K562 (cell line): ENCODE measurements at regions not wholly inside any gene's neighbourhood (a gene's known extent, or its start where the extent isn't known, plus 50 kb on each side); places are given as distances from the start of the nearest gene placed in this dataset.
A peak's percentile ranks its signal among the peaks of the same experiment; 100 is the strongest.

ENCODE experiments used
- BCLAF1 ChIP-seq, 2 experiments: fragments of 450-650 bp in 1 of 2; IDR thresholded peaks; 2 replicates each; pipeline ENCODE4 v1.6.1; 2011 to 2017; ENCODE audit warnings: low read depth in 2 of 2, antibody characterized with exemption in 1 of 2, borderline replicate concordance in 1 of 2, low read length in 1 of 2, mild to moderate bottlenecking in 1 of 2, mixed read lengths in 1 of 2; ENCODE audit not compliant: control insufficient read depth in 1 of 2
- CAMTA2 ChIP-seq: fragments of 250-450 bp; sonication (Bioruptor Pico); conservative IDR thresholded peaks from 2 replicates; pipeline ENCODE4 v1.5.1; 2022
- CBFA2T3 ChIP-seq: fragments of 450-650 bp; IDR thresholded peaks from 2 replicates; pipeline ENCODE4 v1.6.1; 2017
- CBX1 ChIP-seq: sonication (generic); IDR thresholded peaks from 2 replicates; pipeline ENCODE4 v1.6.1; 2016; ENCODE audit warnings: antibody characterized with exemption, low read depth, mild to moderate bottlenecking
- CTBP1 ChIP-seq: fragments of 450-650 bp; IDR thresholded peaks from 2 replicates; pipeline ENCODE4 v1.6.1; 2016; ENCODE audit warnings: borderline replicate concordance
- DDX20 ChIP-seq: fragments of 450-650 bp; IDR thresholded peaks from 2 replicates; pipeline ENCODE4 v1.6.1; 2016; ENCODE audit warnings: missing genetic modification characterization, low read depth, mild to moderate bottlenecking, missing compliant biosample characterization, moderate library complexity
- FOXK2 ChIP-seq, 2 experiments: fragments of 450-650 bp; IDR thresholded peaks in 1 of 2; conservative IDR thresholded peaks in 1 of 2; 2 replicates each; pipeline ENCODE4 v1.6.1; 2016; ENCODE audit warnings: low read depth in 2 of 2, mild to moderate bottlenecking in 1 of 2
- FOXP4 ChIP-seq: sonication (generic); formaldehyde crosslinking; IDR thresholded peaks from 2 replicates; pipeline ENCODE4 v1.8.0; 2022; ENCODE audit warnings: mild to moderate bottlenecking, missing genetic modification reagents, borderline replicate concordance
- MTA1 ChIP-seq: fragments of 450-650 bp; IDR thresholded peaks from 2 replicates; pipeline ENCODE4 v1.6.1; 2017; ENCODE audit warnings: borderline replicate concordance
- MXD1 ChIP-seq: fragments of 250-450 bp; sonication (Bioruptor Pico); IDR thresholded peaks from 2 replicates; pipeline ENCODE4 v1.8.0; 2021; ENCODE audit warnings: borderline replicate concordance, mild to moderate bottlenecking, moderate library complexity; ENCODE audit not compliant: poor library complexity, severe bottlenecking
- MYBL2 ChIP-seq, 2 experiments: fragments of 450-650 bp in 1 of 2; sonication (generic) in 1 of 2; formaldehyde crosslinking in 1 of 2; IDR thresholded peaks; 2 replicates each; pipeline versions ENCODE4 v1.6.1 to v1.8.1; 2017 to 2022; ENCODE audit warnings: borderline replicate concordance in 1 of 2, inconsistent platforms in 1 of 2, low read depth in 1 of 2, mild to moderate bottlenecking in 1 of 2, missing genetic modification reagents in 1 of 2, moderate library complexity in 1 of 2
- SIX5 ChIP-seq, 2 experiments: IDR thresholded peaks; 2 replicates each; pipeline ENCODE4 v1.6.1; 2011; ENCODE audit warnings: low read length in 2 of 2, borderline replicate concordance in 1 of 2, low read depth in 1 of 2, mild to moderate bottlenecking in 1 of 2, moderate library complexity in 1 of 2; ENCODE audit not compliant: insufficient read depth in 1 of 2
- TEAD1 ChIP-seq, 2 experiments: fragments of 450-650 bp in 1 of 2; sonication (generic) in 1 of 2; formaldehyde crosslinking; IDR thresholded peaks; 2 replicates each; pipeline versions ENCODE4 v1.4.0 to v1.8.0; 2020 to 2022; ENCODE audit warnings: mild to moderate bottlenecking in 2 of 2, missing genetic modification reagents in 1 of 2
- ZBTB49 ChIP-seq: sonication (generic); formaldehyde crosslinking; IDR thresholded peaks from 2 replicates; pipeline ENCODE4 v1.8.0; 2022; ENCODE audit warnings: missing genetic modification reagents, mild to moderate bottlenecking, borderline replicate concordance
- ZNF140 ChIP-seq: fragments of 250-450 bp; sonication (Bioruptor Pico); IDR thresholded peaks from 2 replicates; pipeline ENCODE4 v1.8.0; 2021; ENCODE audit warnings: moderate library complexity, mild to moderate bottlenecking, inconsistent platforms
- ZNF316 ChIP-seq: fragments of 450-650 bp; IDR thresholded peaks from 2 replicates; pipeline ENCODE4 v1.6.1; 2016
- ZNF695 ChIP-seq: fragments of 450-650 bp; formaldehyde crosslinking; IDR thresholded peaks from 2 replicates; pipeline ENCODE4 v1.4.0; 2020; ENCODE audit warnings: mild to moderate bottlenecking, moderate library complexity

- TF ChIP-seq BCLAF1 (IDR thresholded peaks at IDR 0.05; ENCODE audit: borderline replicate concordance in 1 of 2, control insufficient read depth in 1 of 2, low read depth in 2 of 2, low read length in 1 of 2) (no peak; a peak in 2 of 4 replicates), ZNF316 (peak; percentile 88), FOXK2 (conservative IDR thresholded peaks at IDR 0.05 in 1 of 2, IDR thresholded peaks at IDR 0.05 in 1 of 2; ENCODE audit: low read depth in 2 of 2) (peak; percentile 82 to 95), MTA1 (peak; percentile 32; the same call in 1 of the 2 replicates), FOXP4 (no peak), DDX20 (tag) (peak; percentile 18; the same call in 1 of the 2 replicates), CTBP1 (peak; percentile 95), CBFA2T3 (peak; percentile 99), TEAD1 (CRISPR knock-in tag; IDR thresholded peaks at IDR 0.05) (peak; percentile 67 to 91; a peak in 2 of 4 replicates), SIX5 (IDR thresholded peaks at IDR 0.05; ENCODE audit: borderline replicate concordance in 1 of 2, insufficient read depth in 1 of 2, low read depth in 1 of 2, low read length in 2 of 2) (no peak), ZNF695 (CRISPR knock-in tag) (no peak), ZBTB49 (no peak), ZNF140 (no peak), MYBL2 (IDR thresholded peaks at IDR 0.05; ENCODE audit: low read depth) (no peak; the same call in 1 of the 2 replicates), MYBL2 (CRISPR knock-in tag; IDR thresholded peaks at IDR 0.05; ENCODE audit: borderline replicate concordance) (no peak), MXD1 (CRISPR knock-in tag) (no peak), CBX1 (no peak), CAMTA2 (CRISPR knock-in tag) (no peak)
Observed at GRCh38 chr7:106978425-106979420, 65.8 kb upstream of the PRKAR2B start (continued).
